ENCODE measurements at regions not wholly inside any gene's neighbourhood (a gene's known extent, or its start where the extent isn't known, plus 50 kb on each side); places are given as distances from the start of the nearest gene placed in this dataset.

DNA sequence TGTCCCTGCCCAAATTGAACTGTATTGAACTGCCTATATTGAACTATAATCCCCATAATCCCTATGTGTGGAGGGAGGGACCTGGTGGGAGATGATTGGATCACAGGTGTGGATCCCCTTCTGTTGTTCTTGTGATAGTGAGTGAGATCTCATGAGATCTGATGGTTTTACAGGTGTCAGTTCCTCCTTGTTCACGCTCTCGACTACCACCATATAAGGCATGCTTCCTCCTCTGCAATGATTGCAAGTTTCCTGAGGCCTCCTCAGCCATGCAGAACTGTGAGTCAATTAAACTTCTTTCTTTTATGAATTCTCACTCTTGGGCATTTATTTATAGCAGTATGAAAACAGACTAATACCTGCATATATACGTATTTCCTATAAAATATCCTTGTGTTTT, 206.5 kb upstream of the PDGFD start:
- WGBS, 2 donors: 78 to 85% methylated on average over 3 of the region's 3 CpGs
- Histone ChIP-seq H3K4me3 (no peak overlapping the region), H3K27ac (no peak overlapping the region), H3K36me3 (no peaks in the 10 kb centered on the region), H3K9me3 (peaks cover 0 to 3% (median 0%) of the 10 kb centered on the region in 4 donors), H3K4me1 (no peaks in the 10 kb centered on the region), H3K27me3 (no peaks in the 10 kb centered on the region)
- intact Hi-C loops (cut with DNase I): no loop called here
- no peak for DNase-seq
- no peak for TF ChIP-seq POLR2A (IDR thresholded peaks at IDR 0.05)
- no peak for TF ChIP-seq POLR2AphosphoS5 (IDR thresholded peaks at IDR 0.05)
- TF ChIP-seq, protein P1, sequence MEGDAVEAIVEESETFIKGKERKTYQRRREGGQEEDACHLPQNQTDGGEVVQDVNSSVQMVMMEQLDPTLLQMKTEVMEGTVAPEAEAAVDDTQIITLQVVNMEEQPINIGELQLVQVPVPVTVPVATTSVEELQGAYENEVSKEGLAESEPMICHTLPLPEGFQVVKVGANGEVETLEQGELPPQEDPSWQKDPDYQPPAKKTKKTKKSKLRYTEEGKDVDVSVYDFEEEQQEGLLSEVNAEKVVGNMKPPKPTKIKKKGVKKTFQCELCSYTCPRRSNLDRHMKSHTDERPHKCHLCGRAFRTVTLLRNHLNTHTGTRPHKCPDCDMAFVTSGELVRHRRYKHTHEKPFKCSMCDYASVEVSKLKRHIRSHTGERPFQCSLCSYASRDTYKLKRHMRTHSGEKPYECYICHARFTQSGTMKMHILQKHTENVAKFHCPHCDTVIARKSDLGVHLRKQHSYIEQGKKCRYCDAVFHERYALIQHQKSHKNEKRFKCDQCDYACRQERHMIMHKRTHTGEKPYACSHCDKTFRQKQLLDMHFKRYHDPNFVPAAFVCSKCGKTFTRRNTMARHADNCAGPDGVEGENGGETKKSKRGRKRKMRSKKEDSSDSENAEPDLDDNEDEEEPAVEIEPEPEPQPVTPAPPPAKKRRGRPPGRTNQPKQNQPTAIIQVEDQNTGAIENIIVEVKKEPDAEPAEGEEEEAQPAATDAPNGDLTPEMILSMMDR (IDR thresholded peaks at IDR 0.05): no peak
- no peak for TF ChIP-seq EP300 (IDR thresholded peaks at IDR 0.05)

DNA sequence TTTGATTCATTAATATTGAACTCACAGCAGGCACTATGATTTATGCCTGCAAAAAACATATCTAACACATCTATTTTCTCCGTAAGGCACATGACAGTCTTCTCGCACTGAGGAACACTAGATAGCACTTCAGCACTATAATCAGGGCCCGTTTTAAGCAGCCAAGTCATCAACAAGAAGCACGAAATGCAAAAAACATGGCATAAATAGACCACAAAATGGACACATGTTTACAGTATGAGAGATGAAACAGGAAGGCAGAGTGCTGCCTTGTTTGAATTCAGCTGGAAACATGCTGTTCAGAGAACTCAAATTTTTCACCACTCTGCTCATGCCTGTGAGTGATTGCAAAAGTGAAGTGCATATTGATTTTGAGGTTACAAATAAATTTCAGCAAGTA, 205.8 kb upstream of the PDGFD start:
- intact Hi-C loops (cut with DNase I): no loop called here
- Histone ChIP-seq H3K4me3 (no peak overlapping the region), H3K36me3 (no peaks in the 10 kb centered on the region), H3K27me3 (no peaks in the 10 kb centered on the region), H3K9me3 (peaks cover 0 to 3% (median 0%) of the 10 kb centered on the region in 4 donors), H3K4me1 (no peaks in the 10 kb centered on the region), H3K27ac (no peak overlapping the region)
- WGBS, 2 donors: 67 to 71% methylated on average over 4 of the region's 4 CpGs
- no peak for DNase-seq
- TF ChIP-seq, protein P1 (IDR thresholded peaks at IDR 0.05): no peak
- no peak for TF ChIP-seq EP300 (IDR thresholded peaks at IDR 0.05)
- no peak for TF ChIP-seq POLR2AphosphoS5 (IDR thresholded peaks at IDR 0.05)
- no peak for TF ChIP-seq POLR2A (IDR thresholded peaks at IDR 0.05)

DNA sequence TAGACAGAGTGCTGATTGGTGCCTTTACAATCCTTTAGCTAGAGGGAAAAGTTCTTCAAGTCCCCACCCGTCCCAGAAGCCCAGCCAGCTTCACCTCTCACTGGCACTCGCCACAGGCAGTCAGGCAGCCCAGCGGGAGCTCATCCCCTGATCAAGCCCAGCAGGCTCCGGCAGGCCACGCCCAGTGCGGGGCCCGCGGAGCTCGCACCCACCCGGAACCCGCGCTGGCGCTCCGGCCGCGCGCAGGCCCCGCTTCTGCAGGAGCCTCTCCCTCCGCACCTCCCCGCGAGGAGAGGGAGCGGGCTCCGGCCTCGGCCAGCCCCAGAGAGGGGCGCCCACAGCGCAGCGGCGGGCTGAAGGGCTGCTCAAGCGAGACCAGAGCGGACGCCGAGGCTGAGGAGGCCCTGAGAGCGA, 202.4 kb upstream of the PDGFD start:
- Histone ChIP-seq H3K27ac (no peak overlapping the region), H3K4me3 (no peak overlapping the region), H3K4me1 (no peaks in the 10 kb centered on the region), H3K27me3 (no peaks in the 10 kb centered on the region), H3K36me3 (no peaks in the 10 kb centered on the region), H3K9me3 (peaks cover 0 to 3% (median 0%) of the 10 kb centered on the region in 4 donors)
- intact Hi-C loops (cut with DNase I): no loop called here
- 92 to 93% methylated on average over 33 of the region's 33 CpGs for WGBS, 2 donors
- no peak for DNase-seq
- TF ChIP-seq, protein P1 (IDR thresholded peaks at IDR 0.05): no peak
- TF ChIP-seq POLR2A (IDR thresholded peaks at IDR 0.05) (no peak), POLR2AphosphoS5 (IDR thresholded peaks at IDR 0.05) (no peak), EP300 (IDR thresholded peaks at IDR 0.05) (no peak)

DNA sequence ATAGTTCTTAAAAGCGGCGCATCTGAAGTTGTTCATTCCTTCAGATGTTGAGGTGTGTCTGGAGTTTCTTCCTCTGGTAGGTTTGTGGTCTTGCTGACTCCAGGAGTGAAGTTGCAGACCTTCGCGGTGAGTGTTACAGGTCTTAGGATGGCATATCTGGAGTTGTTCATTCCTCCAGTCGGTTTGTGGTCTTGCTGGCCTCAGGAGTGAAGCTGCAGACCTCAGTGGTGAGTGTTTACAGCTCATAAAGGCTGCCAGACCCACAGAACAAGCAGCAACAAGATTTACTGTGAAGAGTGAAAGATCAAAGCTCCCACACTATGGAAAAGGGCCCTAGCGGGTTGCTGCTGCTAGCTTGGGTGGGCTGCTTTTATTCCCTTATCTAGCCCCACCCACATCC, 201.7 kb upstream of the PDGFD start:
- TF ChIP-seq POLR2AphosphoS5 (IDR thresholded peaks at IDR 0.05) (no peak), POLR2A (IDR thresholded peaks at IDR 0.05) (no peak), EP300 (IDR thresholded peaks at IDR 0.05) (no peak)
- TF ChIP-seq, protein P1 (IDR thresholded peaks at IDR 0.05): no peak
- H3K27me3 ChIP-seq: no peaks in the 10 kb centered on the region
- H3K9me3 ChIP-seq: peaks cover 0 to 3% (median 0%) of the 10 kb centered on the region in 4 donors
- no peak for DNase-seq
- no peak overlapping the region for H3K4me3 ChIP-seq
- H3K4me1 ChIP-seq: no peaks in the 10 kb centered on the region
- intact Hi-C loops (cut with DNase I): no loop called here
- H3K27ac ChIP-seq: no peak overlapping the region
- WGBS, 2 donors: 89 to 93% methylated on average over 6 of the region's 6 CpGs
- H3K36me3 ChIP-seq: no peaks in the 10 kb centered on the region

DNA sequence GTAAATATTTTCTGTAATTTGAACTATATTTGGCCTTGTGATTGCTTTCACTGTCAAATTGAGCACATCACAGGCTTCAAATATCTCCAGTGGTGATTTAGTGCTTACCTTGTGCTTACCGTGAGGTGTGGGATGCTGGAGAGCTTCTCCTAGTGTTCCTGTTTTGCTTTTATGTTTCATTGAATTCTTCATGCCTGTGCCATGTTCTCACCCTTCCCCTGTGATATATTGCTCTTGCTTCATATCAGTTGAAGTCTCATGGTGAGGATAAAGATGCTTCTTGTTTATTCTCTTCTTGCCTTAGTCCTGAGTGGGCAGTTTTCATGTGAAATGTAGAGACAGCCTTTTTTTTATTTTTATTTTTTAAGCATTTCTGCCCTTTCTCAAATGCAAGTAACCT, 198.0 kb upstream of the PDGFD start:
- Histone ChIP-seq H3K36me3 (no peaks in the 10 kb centered on the region), H3K4me1 (no peaks in the 10 kb centered on the region), H3K27me3 (no peaks in the 10 kb centered on the region), H3K9me3 (peaks cover 0 to 3% (median 0%) of the 10 kb centered on the region in 4 donors), H3K27ac (no peak overlapping the region), H3K4me3 (no peak overlapping the region)
- WGBS, 2 donors: 58 to 79% methylated on average over 1 of the region's 1 CpG
- DNase-seq: no peak
- TF ChIP-seq POLR2A (IDR thresholded peaks at IDR 0.05) (no peak), POLR2AphosphoS5 (IDR thresholded peaks at IDR 0.05) (no peak), EP300 (IDR thresholded peaks at IDR 0.05) (no peak)
- TF ChIP-seq, protein P1 (IDR thresholded peaks at IDR 0.05): no peak
- intact Hi-C loops (cut with DNase I): no loop called here
